Common myeloid progenitor, CD34-positive (primary cell): ENCODE measurements at regions not wholly inside any gene's neighbourhood (a gene's known extent, or its start where the extent isn't known, plus 50 kb on each side); places are given as distances from the start of the nearest gene placed in this dataset.

Experiments used
- CTCF ChIA-PET: fragments of 350-600 bp; sonication (Branson Sonifier 250); formaldehyde crosslinking; loops from one replicate; lab custom pipeline; 2021; ENCODE audit warnings: antibody characterized with exemption; lab: Charles Lee
- POLR2A ChIA-PET: fragments of 350-600 bp; sonication (Branson Sonifier 250); formaldehyde crosslinking; loops from one replicate; lab custom pipeline; 2021; ENCODE audit warnings: antibody characterized with exemption; lab: Charles Lee
- DNase-seq, 3 donors: peaks; one replicate each; pipeline versions ENCODE4 v3.0.0 to v3.0.0-alpha.2; 2013
- H3K27ac ChIP-seq, 2 experiments: 1 replicate in 1 of 2; 2 replicates in 1 of 2; pipeline ENCODE4 v1.7.0; 2013; ENCODE audit warnings: inconsistent platforms in 2 of 2, low read length in 2 of 2, mild to moderate bottlenecking in 2 of 2, low read depth in 1 of 2, moderate library complexity in 1 of 2; ENCODE audit not compliant: severe bottlenecking in 2 of 2, insufficient read depth in 1 of 2, poor library complexity in 1 of 2
- H3K27me3 ChIP-seq, 5 experiments: replicated peaks in 2 of 5; 1 replicate in 3 of 5; 2 replicates in 2 of 5; pipeline versions ENCODE4 v1.6.1 to v1.7.0; 2013; ENCODE audit warnings: low read length in 4 of 5, mild to moderate bottlenecking in 2 of 5, moderate library complexity in 2 of 5, inconsistent platforms in 1 of 5; ENCODE audit not compliant: insufficient read depth in 5 of 5, control insufficient read depth in 4 of 5
- H3K36me3 ChIP-seq, 4 experiments: 1 replicate in 2 of 4; 2 replicates in 2 of 4; pipeline versions ENCODE4 v1.6.1 to v1.7.0; 2013; ENCODE audit warnings: low read length in 3 of 4, control low read depth in 1 of 4, mild to moderate bottlenecking in 1 of 4; ENCODE audit not compliant: control insufficient read depth in 4 of 4, insufficient read depth in 4 of 4
- H3K4me1 ChIP-seq, 4 experiments: 1 replicate in 3 of 4; 2 replicates in 1 of 4; pipeline versions ENCODE4 v1.6.1 to v1.7.1; 2013; ENCODE audit warnings: low read length in 3 of 4, mild to moderate bottlenecking in 3 of 4, control low read depth in 1 of 4, inconsistent platforms in 1 of 4, moderate library complexity in 1 of 4; ENCODE audit not compliant: control insufficient read depth in 4 of 4, insufficient read depth in 4 of 4; ENCODE audit errors: control extremely low read depth in 1 of 4
- H3K4me3 ChIP-seq, 7 experiments: 1 replicate in 4 of 7; 2 replicates in 3 of 7; pipeline versions ENCODE4 v1.5.1 to v1.7.0; 2013; ENCODE audit warnings: mild to moderate bottlenecking in 7 of 7, low read length in 6 of 7, moderate library complexity in 6 of 7, inconsistent platforms in 2 of 7, low read depth in 2 of 7, control low read depth in 1 of 7; ENCODE audit not compliant: insufficient read depth in 4 of 7, control insufficient read depth in 1 of 7; ENCODE audit errors: extremely low read depth in 1 of 7
- H3K9me3 ChIP-seq, 5 experiments: 1 replicate in 4 of 5; 2 replicates in 1 of 5; pipeline versions ENCODE4 v1.6.1 to v1.7.1; 2013; ENCODE audit warnings: low read length in 4 of 5, mild to moderate bottlenecking in 2 of 5, inconsistent platforms in 1 of 5, low read depth in 1 of 5, moderate library complexity in 1 of 5; ENCODE audit not compliant: control insufficient read depth in 4 of 5, insufficient read depth in 2 of 5; ENCODE audit errors: control extremely low read depth in 1 of 5
- WGBS: methylation state at CpG from one replicate; pipeline ENCODE4 v1.1.5; 2013; ENCODE audit not compliant: insufficient coverage; 5-methylcytosine and 5-hydroxymethylcytosine counted together

DNA sequence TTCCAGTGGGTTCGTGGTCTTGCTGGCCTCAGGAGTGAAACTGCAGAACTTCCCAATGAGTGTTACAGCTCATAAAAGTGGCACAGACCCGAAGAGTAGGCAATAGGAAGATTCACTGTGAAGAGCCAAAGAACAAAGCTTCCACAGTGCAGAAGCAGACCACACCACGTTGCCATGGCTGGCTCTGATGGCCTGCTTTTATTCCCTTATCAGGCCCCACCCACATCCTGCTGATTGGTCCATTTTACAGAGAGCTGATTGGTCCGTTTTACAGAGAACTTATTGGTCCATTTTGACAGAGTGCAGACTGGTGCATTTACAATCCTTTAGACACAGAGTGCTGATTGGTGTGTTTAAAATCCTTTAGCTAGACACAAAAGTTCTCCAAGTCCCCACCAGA is 131.4 kb upstream of the CHRM3 start:
- WGBS = 100% methylated on average over 3 of the region's 4 CpGs
- ChIA-PET POLR2A (no interaction called here), CTCF (interaction anchor here (1.1 kb wide), 1 partner anchor 73 kb away, joined by 3 read pairs; no protein-coding TSS in a partner anchor)
- DNase-seq = no peak
- Histone ChIP-seq H3K4me1 (peaks cover 0 to 9% (median 1%) of the 10 kb centered on the region in 4 experiments), H3K27me3 (no peaks in the 10 kb centered on the region), H3K36me3 (no peaks in the 10 kb centered on the region), H3K4me3 (no peak overlapping the region), H3K27ac (no peak overlapping the region), H3K9me3 (peaks cover 0 to 7% (median 3%) of the 10 kb centered on the region in 5 experiments)

GRCh38 chr1:239253032-239253431 is 133.3 kb upstream of the CHRM3 start:
- ChIA-PET POLR2A (no interaction called here), CTCF (interaction anchor here (1.2 kb wide), 1 partner anchor 9 kb away, joined by 3 read pairs; no protein-coding TSS in a partner anchor)
- peaks cover 0 to 7% (median 3%) of the 10 kb centered on the region in 5 experiments for H3K9me3 ChIP-seq
- H3K36me3 ChIP-seq = no peaks in the 10 kb centered on the region
- 62% methylated on average over 3 of the region's 3 CpGs for WGBS
- H3K4me1 ChIP-seq = peaks cover 0 to 9% (median 1%) of the 10 kb centered on the region in 4 experiments
- peak in 1 of 3 donors; percentile 9 for DNase-seq
- H3K4me3 ChIP-seq = no peak overlapping the region
- no peak overlapping the region for H3K27ac ChIP-seq
- H3K27me3 ChIP-seq = no peaks in the 10 kb centered on the region

DNA sequence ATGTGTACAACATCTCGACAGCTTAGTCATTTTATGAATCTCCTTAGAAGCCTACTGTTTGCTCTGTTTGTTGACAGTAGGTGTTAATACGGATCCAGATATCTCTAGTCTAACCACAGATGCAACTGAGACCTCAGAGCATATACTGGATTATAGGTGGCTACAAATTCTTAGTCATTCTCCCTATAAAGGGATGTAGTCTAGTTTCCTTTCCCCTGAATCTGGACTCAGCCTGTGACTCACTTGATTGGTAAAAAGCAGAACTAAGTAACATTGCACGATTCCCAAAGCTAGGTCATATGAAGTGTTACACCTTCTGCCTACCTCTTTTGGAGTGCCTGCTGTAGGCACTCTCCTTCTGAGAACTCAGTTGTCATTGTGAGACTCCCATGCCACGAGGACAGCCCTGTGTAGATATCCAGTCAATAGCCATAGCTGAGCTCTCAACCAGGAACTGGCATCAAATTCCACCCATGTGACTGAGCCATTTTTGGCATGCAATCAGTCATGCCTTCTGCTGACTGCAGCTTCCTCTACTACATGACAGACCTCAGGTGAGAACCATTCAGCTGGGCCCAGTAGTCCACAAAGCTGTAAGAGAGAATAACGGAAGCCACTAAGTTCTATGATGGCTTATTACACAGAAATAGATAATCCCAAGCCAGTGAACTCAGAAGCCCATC is 135.9 kb upstream of the CHRM3 start:
- Histone ChIP-seq H3K4me3 (no peak overlapping the region), H3K27me3 (no peaks in the 10 kb centered on the region), H3K4me1 (peaks cover 0 to 9% (median 1%) of the 10 kb centered on the region in 4 experiments), H3K9me3 (no peaks in the 10 kb centered on the region), H3K27ac (no peak overlapping the region), H3K36me3 (no peaks in the 10 kb centered on the region)
- ChIA-PET CTCF (no interaction called here), POLR2A (no interaction called here)
- DNase-seq = peak in 2 of 3 donors; percentile 79 to 81
- 38% methylated on average over 2 of the region's 5 CpGs for WGBS

DNA sequence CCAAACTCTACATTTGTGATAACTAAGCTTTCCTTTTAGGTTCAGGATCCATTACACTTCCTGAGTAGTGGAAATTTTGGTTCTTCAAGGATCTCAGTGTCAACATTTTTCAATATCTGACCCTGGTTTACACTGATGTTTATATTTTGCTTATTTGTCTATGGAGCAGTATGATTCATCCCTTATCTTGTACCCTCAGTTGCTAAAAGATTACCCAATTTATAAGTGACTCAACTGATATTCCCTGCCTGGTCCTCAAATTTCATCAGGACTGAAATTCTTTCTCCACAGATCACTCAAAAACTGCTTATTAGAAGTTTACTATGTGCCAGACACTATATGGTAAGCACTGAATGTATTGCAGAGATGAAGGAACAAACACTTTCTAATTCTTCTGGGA is 139.1 kb upstream of the CHRM3 start:
- ChIA-PET POLR2A (no interaction called here), CTCF (no interaction called here)

DNA sequence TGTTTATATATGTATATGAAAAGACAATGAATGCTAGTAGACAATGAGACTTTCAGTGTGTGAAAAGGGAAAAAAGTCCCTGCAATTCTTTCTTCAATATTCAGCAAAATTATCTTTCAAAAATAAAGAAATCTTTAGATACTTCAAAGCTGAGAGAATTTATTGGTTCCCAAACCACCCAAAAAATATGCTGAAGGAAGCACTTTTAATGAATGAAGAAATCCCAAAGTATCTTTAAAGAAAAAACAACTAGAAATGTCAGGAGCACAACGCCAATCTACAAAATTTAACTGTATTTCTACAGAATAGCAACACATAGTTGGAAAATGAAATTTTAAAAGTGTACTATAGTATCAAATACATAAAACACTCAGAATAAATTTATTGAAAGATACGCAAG is 142.3 kb upstream of the CHRM3 start:
- no peaks in the 10 kb centered on the region for H3K36me3 ChIP-seq
- WGBS = no CpG with 5 or more reads among the region's 2 CpGs
- no peaks in the 10 kb centered on the region for H3K27me3 ChIP-seq
- DNase-seq = no peak
- no peak overlapping the region for H3K27ac ChIP-seq
- H3K4me1 ChIP-seq = no peaks in the 10 kb centered on the region
- peaks cover 0 to 2% (median 0%) of the 10 kb centered on the region in 5 experiments for H3K9me3 ChIP-seq
- no peak overlapping the region for H3K4me3 ChIP-seq
- ChIA-PET POLR2A (no interaction called here), CTCF (no interaction called here)

More for the DNA sequence above, 139.1 kb upstream of the CHRM3 start:
- Histone ChIP-seq H3K4me3 (no peak overlapping the region), H3K36me3 (no peaks in the 10 kb centered on the region), H3K4me1 (peaks cover 0 to 9% (median 1%) of the 10 kb centered on the region in 4 experiments), H3K27ac (no peak overlapping the region), H3K9me3 (peaks cover 0 to 2% (median 0%) of the 10 kb centered on the region in 5 experiments), H3K27me3 (no peaks in the 10 kb centered on the region)
- DNase-seq = no peak

- CTCF ChIA-PET = no interaction called here
- Histone ChIP-seq H3K36me3 (no peaks in the 10 kb centered on the region), H3K4me1 (no peaks in the 10 kb centered on the region), H3K4me3 (no peak overlapping the region), H3K27me3 (no peaks in the 10 kb centered on the region), H3K27ac (no peak overlapping the region), H3K9me3 (peaks cover 0 to 2% (median 0%) of the 10 kb centered on the region in 5 experiments)
- POLR2A ChIA-PET = no interaction called here
- no peak for DNase-seq
- WGBS = 89% methylated on average over 1 of the region's 2 CpGs
Measured at GRCh38 chr1:239243006-239243405, 143.4 kb upstream of the CHRM3 start.

DNA sequence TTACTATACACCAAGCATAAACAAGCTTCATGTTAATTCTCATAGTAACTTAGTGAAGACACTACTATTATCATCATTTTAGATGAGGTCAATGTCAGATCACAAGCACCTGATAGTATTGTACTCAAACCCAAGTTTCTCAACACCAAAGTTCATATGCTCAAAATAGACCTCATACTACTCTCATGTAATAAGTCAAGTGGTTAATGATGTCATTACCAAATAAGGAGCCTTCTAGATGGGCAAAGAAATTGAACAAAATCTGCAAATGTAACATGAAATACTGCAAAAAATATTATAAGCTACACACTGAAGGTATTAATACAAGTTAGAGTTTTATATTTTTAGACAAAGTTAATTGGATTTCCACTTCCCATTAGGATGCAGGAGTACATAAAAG is 144.0 kb upstream of the CHRM3 start:
- Histone ChIP-seq H3K27ac (no peak overlapping the region), H3K27me3 (no peaks in the 10 kb centered on the region), H3K36me3 (no peaks in the 10 kb centered on the region), H3K4me1 (no peaks in the 10 kb centered on the region), H3K4me3 (no peak overlapping the region), H3K9me3 (peaks cover 0 to 2% (median 0%) of the 10 kb centered on the region in 5 experiments)
- ChIA-PET POLR2A (no interaction called here), CTCF (no interaction called here)
- no peak for DNase-seq
